A673 (cell line): ENCODE measurements at regions not wholly inside any gene's neighbourhood (a gene's known extent, or its start where the extent isn't known, plus 50 kb on each side); places are given as distances from the start of the nearest gene placed in this dataset.

Experiments used
- BruUV-seq: library from RNA; stranded (reverse); fragments of 400-500 nt; replicated peaks from 2 replicates; lab custom pipeline; 2021; lab: Mats Ljungman, UMichigan
- CTCF ChIA-PET: fragments of 300-600 bp; sonication (Branson Sonifier 250); formaldehyde crosslinking; loops from one replicate; lab custom pipeline; 2022; ENCODE audit warnings: antibody characterized with exemption; lab: Charles Lee
- POLR2A ChIA-PET: fragments of 300-600 bp; sonication (Branson Sonifier 250); formaldehyde crosslinking; loops from one replicate; lab custom pipeline; 2022; ENCODE audit warnings: antibody characterized with exemption; ENCODE audit not compliant: low non-redundant PET; lab: Charles Lee
- DNase-seq: peaks from one replicate; pipeline ENCODE4 v3.0.0-alpha.2; 2015; ENCODE audit warnings: low spot score
- H3K27ac ChIP-seq: fragments of 200-600 bp; sonication (generic); 2 replicates; pipeline ENCODE4 v1.5.1; 2016; ENCODE audit warnings: mixed run types, low read depth, mild to moderate bottlenecking, mixed read lengths, antibody characterized with exemption, low read length; ENCODE audit not compliant: poor library complexity, severe bottlenecking
- H3K27me3 ChIP-seq: fragments of 200-600 bp; sonication (generic); replicated peaks from 2 replicates; pipeline ENCODE4 v1.6.1; 2017; ENCODE audit warnings: mixed run types, low read depth, mild to moderate bottlenecking, mixed read lengths, antibody characterized with exemption, low read length; ENCODE audit not compliant: insufficient read depth, poor library complexity
- H3K36me3 ChIP-seq: fragments of 200-600 bp; sonication (generic); 2 replicates; pipeline ENCODE4 v1.6.1; 2016; ENCODE audit warnings: mixed run types, mild to moderate bottlenecking, mixed read lengths, antibody characterized with exemption, low read length; ENCODE audit not compliant: insufficient read depth, poor library complexity, severe bottlenecking
- H3K4me1 ChIP-seq: fragments of 200-600 bp; sonication (generic); 2 replicates; pipeline ENCODE4 v1.6.1; 2017; ENCODE audit warnings: mixed run types, mild to moderate bottlenecking, mixed read lengths, antibody characterized with exemption, low read length; ENCODE audit not compliant: insufficient read depth, poor library complexity, severe bottlenecking
- H3K4me3 ChIP-seq: fragments of 200-600 bp; sonication (generic); 2 replicates; pipeline ENCODE4 v1.5.1; 2016; ENCODE audit warnings: low read depth, mixed run types, mild to moderate bottlenecking, mixed read lengths, low read length; ENCODE audit not compliant: poor library complexity, severe bottlenecking
- H3K9me3 ChIP-seq: fragments of 200-600 bp; sonication (generic); 2 replicates; pipeline ENCODE4 v1.6.1; 2016; ENCODE audit warnings: mixed run types, low read depth, mild to moderate bottlenecking, mixed read lengths, antibody characterized with exemption, low read length; ENCODE audit not compliant: poor library complexity, severe bottlenecking
- CTCF ChIP-seq: fragments of 300-800, 200-600 bp; sonication (generic); conservative IDR thresholded peaks from 2 replicates; pipeline ENCODE4 v1.5.1; 2017; ENCODE audit warnings: low read depth, mild to moderate bottlenecking, antibody characterized with exemption, low read length, moderate library complexity, mixed read lengths
- EZH2 ChIP-seq: fragments of 200-600 bp; sonication (generic); IDR thresholded peaks from 2 replicates; pipeline ENCODE4 v1.6.1; 2017; ENCODE audit warnings: borderline replicate concordance, low read depth, mild to moderate bottlenecking, mixed read lengths, antibody characterized with exemption, low read length; ENCODE audit not compliant: poor library complexity, severe bottlenecking
- intact Hi-C: fragments of 100-400 bp; cut with micrococcal nuclease; formaldehyde crosslinking; loops from one replicate; pipeline ENCODE4 v1.10.0; 2022; ENCODE audit not compliant: unreplicated experiment

- H3K4me1 ChIP-seq: no peaks in the 10 kb centered on the region
- DNase-seq: no peak
- no peak overlapping the region for H3K4me3 ChIP-seq
- CTCF ChIA-PET: no interaction called here
- TF ChIP-seq CTCF: no peak
- TF ChIP-seq EZH2: no peak
- H3K9me3 ChIP-seq: no peaks in the 10 kb centered on the region
- BruUV-seq: no TSS peak
- intact Hi-C loops: no loop called here
- no peak overlapping the region for H3K27ac ChIP-seq
- H3K36me3 ChIP-seq: no peaks in the 10 kb centered on the region
- POLR2A ChIA-PET: no interaction called here
- no peaks in the 10 kb centered on the region for H3K27me3 ChIP-seq
Measured at GRCh38 chr3:59854-60253, 136.7 kb upstream of the CHL1 start.

GRCh38 chr3:63095-63765 is 133.3 kb upstream of the CHL1 start:
- Histone ChIP-seq H3K27ac (no peak overlapping the region), H3K9me3 (no peaks in the 10 kb centered on the region), H3K4me3 (no peak overlapping the region), H3K27me3 (no peaks in the 10 kb centered on the region), H3K36me3 (no peaks in the 10 kb centered on the region), H3K4me1 (no peaks in the 10 kb centered on the region)
- BruUV-seq: no TSS peak
- POLR2A ChIA-PET: no interaction called here
- intact Hi-C loops: no loop called here
- TF ChIP-seq CTCF: no peak
- TF ChIP-seq EZH2: no peak
- DNase-seq: no peak
- CTCF ChIA-PET: no interaction called here

GRCh38 chr3:69690-70089 is 126.9 kb upstream of the CHL1 start:
- intact Hi-C loops: no loop called here
- H3K27me3 ChIP-seq: no peaks in the 10 kb centered on the region
- no peaks in the 10 kb centered on the region for H3K36me3 ChIP-seq
- no TSS peak for BruUV-seq
- CTCF ChIA-PET: no interaction called here
- no peak overlapping the region for H3K4me3 ChIP-seq
- no peak overlapping the region for H3K27ac ChIP-seq
- no peaks in the 10 kb centered on the region for H3K9me3 ChIP-seq
- no peak for DNase-seq
- POLR2A ChIA-PET: no interaction called here
- TF ChIP-seq EZH2 (no peak), CTCF (no peak)
- peaks cover 3% of the 10 kb centered on the region for H3K4me1 ChIP-seq
